ENCODE measurements at regions not wholly inside any gene's neighbourhood (a gene's known extent, or its start where the extent isn't known, plus 50 kb on each side); places are given as distances from the start of the nearest gene placed in this dataset.

DNA sequence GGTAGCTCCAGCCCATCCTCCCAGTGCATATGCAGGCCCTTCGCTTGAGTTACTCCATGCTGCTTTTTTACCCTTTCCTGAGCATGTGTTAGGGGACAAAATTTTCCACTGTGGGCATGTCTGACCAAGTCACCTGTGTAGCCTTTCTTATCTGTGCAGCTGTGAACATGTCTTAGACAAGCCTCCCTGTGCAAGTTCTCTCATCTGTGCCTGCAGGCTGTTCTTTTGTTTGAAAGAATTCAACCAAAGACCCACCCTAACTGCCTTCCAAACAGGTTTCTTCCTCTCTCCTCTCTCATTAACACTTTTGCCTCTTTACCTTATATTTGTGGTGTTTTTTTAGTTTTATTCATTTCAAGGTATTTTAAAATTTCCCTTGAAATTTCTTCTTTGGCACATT is 53.2 kb upstream of the SPIN4 start:
- no peak for TF ChIP-seq POLR2A (IDR thresholded peaks at IDR 0.05)
- no peak for TF ChIP-seq CTCF (IDR thresholded peaks at IDR 0.05)
